Smooth muscle cell (in vitro differentiated cells): ENCODE measurements at regions not wholly inside any gene's neighbourhood (a gene's known extent, or its start where the extent isn't known, plus 50 kb on each side); places are given as distances from the start of the nearest gene placed in this dataset.
A peak's percentile ranks its signal among the peaks of the same experiment; 100 is the strongest.

ENCODE experiments used
- DNase-seq: peaks from one replicate; lab custom pipeline; 2025; ENCODE audit not compliant: unreplicated experiment; lab: John Stamatoyannopoulos, UW
- H2AFZ ChIP-seq: fragments of 200-600 bp; sonication (generic); 2 replicates; pipeline ENCODE4 v1.6.0; 2016; ENCODE audit warnings: antibody characterized with exemption, low read depth, mild to moderate bottlenecking
- H3F3A ChIP-seq: fragments of 200-600 bp; sonication (generic); 2 replicates; pipeline ENCODE4 v1.6.0; 2017; ENCODE audit warnings: antibody characterized with exemption, low read depth
- H3K27ac ChIP-seq: fragments of 200-600 bp; sonication (generic); 2 replicates; pipeline ENCODE4 v1.5.1; 2016; ENCODE audit warnings: low read depth, mild to moderate bottlenecking
- H3K27me3 ChIP-seq: fragments of 200-600 bp; sonication (generic); 2 replicates; pipeline ENCODE4 v1.6.1; 2016; ENCODE audit warnings: low read depth, mild to moderate bottlenecking
- H3K36me3 ChIP-seq: fragments of 200-600 bp; sonication (generic); 2 replicates; pipeline ENCODE4 v1.5.1; 2016; ENCODE audit warnings: low read depth
- H3K4me1 ChIP-seq: fragments of 200-600 bp; sonication (generic); 2 replicates; pipeline ENCODE4 v1.5.1; 2016; ENCODE audit warnings: low read depth
- H3K4me2 ChIP-seq: fragments of 200-600 bp; sonication (generic); 2 replicates; pipeline ENCODE4 v1.6.0; 2016; ENCODE audit warnings: mild to moderate bottlenecking
- H3K4me3 ChIP-seq: fragments of 200-600 bp; sonication (generic); 2 replicates; pipeline ENCODE4 v1.5.1; 2016; ENCODE audit warnings: mild to moderate bottlenecking
- H3K79me2 ChIP-seq: fragments of 200-600 bp; sonication (generic); 2 replicates; pipeline ENCODE4 v1.6.0; 2016; ENCODE audit warnings: low read depth, mild to moderate bottlenecking
- H3K9ac ChIP-seq: fragments of 200-600 bp; sonication (generic); 2 replicates; pipeline ENCODE4 v1.6.0; 2016; ENCODE audit warnings: low read depth
- H3K9me3 ChIP-seq: fragments of 200-600 bp; sonication (generic); replicated peaks from 2 replicates; pipeline ENCODE4 v1.5.1; 2016; ENCODE audit warnings: low read depth
- H4K20me1 ChIP-seq: fragments of 200-600 bp; sonication (generic); 2 replicates; pipeline ENCODE4 v1.6.0; 2016; ENCODE audit warnings: low read depth
- CTCF ChIP-seq: fragments of 200-600 bp; sonication (generic); IDR thresholded peaks from 2 replicates; pipeline ENCODE4 v1.5.1; 2017; ENCODE audit warnings: borderline replicate concordance, mild to moderate bottlenecking, antibody characterized with exemption; ENCODE audit not compliant: insufficient read depth, poor library complexity, severe bottlenecking
- WGBS: methylation state at CpG from one replicate; pipeline ENCODE4 v1.1.7; 2016; ENCODE audit warnings: low lambda C conversion rate; 5-methylcytosine and 5-hydroxymethylcytosine counted together

- no peak overlapping the region for H3K27ac ChIP-seq
- H3F3A ChIP-seq = peaks cover 4% of the 10 kb centered on the region
- H3K4me3 ChIP-seq = no peak overlapping the region
- no peaks in the 10 kb centered on the region for H4K20me1 ChIP-seq
- H3K4me1 ChIP-seq = peaks cover 7% of the 10 kb centered on the region
- H3K79me2 ChIP-seq = no peaks in the 10 kb centered on the region
- H3K9me3 ChIP-seq = no peaks in the 10 kb centered on the region
- DNase-seq = no peak
- H2AFZ ChIP-seq = no peak overlapping the region
- H3K36me3 ChIP-seq = no peaks in the 10 kb centered on the region
- TF ChIP-seq CTCF = no peak
- H3K27me3 ChIP-seq = no peaks in the 10 kb centered on the region
- no peak overlapping the region for H3K4me2 ChIP-seq
- 93% methylated on average over 1 of the region's 1 CpG for WGBS
- H3K9ac ChIP-seq = no peak overlapping the region
Measured at GRCh38 chr10:62926407-62926806, 110.2 kb upstream of the EGR2 start.

- H3K79me2 ChIP-seq = no peaks in the 10 kb centered on the region
- no peaks in the 10 kb centered on the region for H3K36me3 ChIP-seq
- peak overlapping the region; percentile 24 for H3K4me3 ChIP-seq
- no peaks in the 10 kb centered on the region for H3F3A ChIP-seq
- no peaks in the 10 kb centered on the region for H4K20me1 ChIP-seq
- H3K4me1 ChIP-seq = no peaks in the 10 kb centered on the region
- H3K9ac ChIP-seq = no peak overlapping the region
- no peak for TF ChIP-seq CTCF
- no peaks in the 10 kb centered on the region for H3K9me3 ChIP-seq
- WGBS = 33% methylated on average over 20 of the region's 20 CpGs
- no peak for DNase-seq
- peak overlapping the region; percentile 71 for H3K4me2 ChIP-seq
- no peak overlapping the region for H3K27ac ChIP-seq
- peak overlapping the region; percentile 80 for H2AFZ ChIP-seq
- no peaks in the 10 kb centered on the region for H3K27me3 ChIP-seq
Measured at GRCh38 chr10:62924344-62924748, 108.2 kb upstream of the EGR2 start.

GRCh38 chr10:62919776-62920175, 103.6 kb upstream of the EGR2 start:
- 92% methylated on average over 3 of the region's 3 CpGs for WGBS
- H3K9ac ChIP-seq = no peak overlapping the region
- no peak for DNase-seq

More at GRCh38 chr10:62919776-62920175, 103.6 kb upstream of the EGR2 start:
- Histone ChIP-seq H4K20me1 (no peaks in the 10 kb centered on the region), H3F3A (no peaks in the 10 kb centered on the region), H2AFZ (no peak overlapping the region), H3K27me3 (no peaks in the 10 kb centered on the region), H3K36me3 (no peaks in the 10 kb centered on the region), H3K9me3 (no peaks in the 10 kb centered on the region), H3K27ac (no peak overlapping the region), H3K4me2 (no peak overlapping the region), H3K4me3 (no peak overlapping the region), H3K4me1 (no peaks in the 10 kb centered on the region), H3K79me2 (no peaks in the 10 kb centered on the region)
- no peak for TF ChIP-seq CTCF
